Upper lobe of left lung (tissue), 4 donors: ENCODE measurements at regions not wholly inside any gene's neighbourhood (a gene's known extent, or its start where the extent isn't known, plus 50 kb on each side); places are given as distances from the start of the nearest gene placed in this dataset.

ENCODE experiments used
- CTCF ChIP-seq, 6 experiments: fragments of 450-650 bp in 4 of 6; fragments of 200-600 bp in 2 of 6; sonication (generic) in 2 of 6; IDR thresholded peaks; one replicate each; pipeline ENCODE4 v1.5.1; 2016 to 2019; ENCODE audit warnings: antibody characterized with exemption in 6 of 6
- EP300 ChIP-seq, 4 donors: sonication (generic); formaldehyde crosslinking; IDR thresholded peaks; one replicate each; pipeline ENCODE4 v1.5.1; 2017; ENCODE audit warnings: antibody characterized with exemption in 4 of 4, control low read depth in 2 of 4
- POLR2A ChIP-seq, 4 donors: fragments of 450-650 bp; IDR thresholded peaks; one replicate each; pipeline ENCODE4 v1.5.1; 2016 to 2017; ENCODE audit warnings: antibody characterized with exemption in 4 of 4, mild to moderate bottlenecking in 2 of 4
- POLR2AphosphoS5 ChIP-seq, 2 donors: sonication (generic); formaldehyde crosslinking; IDR thresholded peaks; one replicate each; pipeline ENCODE4 v1.5.1; 2017; ENCODE audit warnings: antibody characterized with exemption in 2 of 2

DNA sequence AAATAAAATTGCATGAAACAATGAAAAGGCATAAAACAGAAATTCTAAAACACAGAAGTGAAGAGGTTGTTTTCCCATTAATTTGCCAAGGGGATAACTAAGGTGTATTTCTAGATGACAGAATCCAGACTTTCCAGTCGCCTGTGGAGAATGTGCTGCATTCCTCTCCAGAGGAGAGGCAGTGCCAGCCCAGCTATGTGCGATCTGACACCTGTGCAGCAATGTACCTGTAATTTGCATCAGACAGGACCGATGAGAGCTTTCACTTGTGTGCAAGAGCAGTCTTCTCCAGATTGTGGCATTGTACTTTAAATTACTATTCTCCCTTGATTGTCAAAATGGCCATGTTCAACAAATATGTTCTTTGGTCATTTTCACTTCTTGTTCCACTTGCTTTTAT lies 1037.9 kb downstream of the EFNB2 start:
- no peak for TF ChIP-seq CTCF (IDR thresholded peaks at IDR 0.05)
- no peak for TF ChIP-seq POLR2A (IDR thresholded peaks at IDR 0.05)
- TF ChIP-seq EP300 (IDR thresholded peaks at IDR 0.05): no peak
- no peak for TF ChIP-seq POLR2AphosphoS5 (IDR thresholded peaks at IDR 0.05)
